Mammary epithelial cell (primary cell): ENCODE measurements at regions not wholly inside any gene's neighbourhood (a gene's known extent, or its start where the extent isn't known, plus 50 kb on each side); places are given as distances from the start of the nearest gene placed in this dataset.

ENCODE experiments used
- EZH2 ChIP-seq: IDR thresholded peaks from 2 replicates; pipeline ENCODE4 v1.6.1; 2012; ENCODE audit warnings: low read length, inconsistent platforms, borderline replicate concordance
- TF ChIP-seq, protein P1 (sequence below), 2 donors: IDR thresholded peaks in 1 of 2; conservative IDR thresholded peaks in 1 of 2; 2 replicates each; pipeline ENCODE4 v1.5.1; 2011 to 2012; ENCODE audit warnings: inconsistent platforms in 2 of 2, low read length in 2 of 2, mild to moderate bottlenecking in 2 of 2, control low read depth in 1 of 2, low read depth in 1 of 2; ENCODE audit not compliant: insufficient read depth in 1 of 2; ENCODE audit errors: extremely low read depth in 1 of 2

DNA sequence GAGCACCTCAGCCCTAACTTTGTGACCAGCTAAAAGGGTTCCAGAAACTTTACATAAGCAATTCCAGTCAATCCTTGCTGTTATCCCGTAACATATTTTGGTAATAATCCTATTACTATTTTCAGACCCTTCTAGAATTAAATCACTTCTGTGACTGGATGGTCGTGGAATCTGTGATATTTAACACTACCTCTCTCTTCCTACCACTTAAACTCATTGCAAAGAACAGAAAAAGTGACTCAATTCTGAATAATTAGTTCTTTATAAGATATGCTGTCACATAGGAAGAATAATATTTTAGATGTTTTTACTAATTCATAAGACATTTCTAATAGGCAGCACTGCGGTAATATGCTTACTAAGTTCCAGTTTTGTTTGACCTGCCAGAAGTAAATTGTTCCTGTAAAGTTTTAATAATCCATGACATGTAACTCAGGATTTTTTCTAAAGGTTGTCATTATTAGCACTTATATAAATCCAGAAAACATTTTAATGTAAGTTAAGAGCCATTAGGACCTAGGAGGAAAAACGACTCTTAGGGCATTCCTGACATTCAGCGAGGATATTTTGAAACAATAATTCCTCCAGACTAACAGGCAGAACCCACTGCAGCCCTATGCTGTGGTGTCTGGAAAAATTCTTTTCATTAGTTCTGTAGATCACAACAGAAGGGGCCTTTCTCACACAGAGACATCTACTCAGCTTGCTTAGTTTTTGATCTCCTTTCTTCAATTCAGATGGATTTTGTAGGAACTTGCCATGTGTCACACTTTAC, 113.3 kb upstream of the MBNL1 start:
- TF ChIP-seq, protein P1, sequence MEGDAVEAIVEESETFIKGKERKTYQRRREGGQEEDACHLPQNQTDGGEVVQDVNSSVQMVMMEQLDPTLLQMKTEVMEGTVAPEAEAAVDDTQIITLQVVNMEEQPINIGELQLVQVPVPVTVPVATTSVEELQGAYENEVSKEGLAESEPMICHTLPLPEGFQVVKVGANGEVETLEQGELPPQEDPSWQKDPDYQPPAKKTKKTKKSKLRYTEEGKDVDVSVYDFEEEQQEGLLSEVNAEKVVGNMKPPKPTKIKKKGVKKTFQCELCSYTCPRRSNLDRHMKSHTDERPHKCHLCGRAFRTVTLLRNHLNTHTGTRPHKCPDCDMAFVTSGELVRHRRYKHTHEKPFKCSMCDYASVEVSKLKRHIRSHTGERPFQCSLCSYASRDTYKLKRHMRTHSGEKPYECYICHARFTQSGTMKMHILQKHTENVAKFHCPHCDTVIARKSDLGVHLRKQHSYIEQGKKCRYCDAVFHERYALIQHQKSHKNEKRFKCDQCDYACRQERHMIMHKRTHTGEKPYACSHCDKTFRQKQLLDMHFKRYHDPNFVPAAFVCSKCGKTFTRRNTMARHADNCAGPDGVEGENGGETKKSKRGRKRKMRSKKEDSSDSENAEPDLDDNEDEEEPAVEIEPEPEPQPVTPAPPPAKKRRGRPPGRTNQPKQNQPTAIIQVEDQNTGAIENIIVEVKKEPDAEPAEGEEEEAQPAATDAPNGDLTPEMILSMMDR (conservative IDR thresholded peaks at IDR 0.05 in 1 of 2, IDR thresholded peaks at IDR 0.05 in 1 of 2; ENCODE audit: extremely low read depth in 1 of 2, insufficient read depth in 1 of 2, low read depth in 1 of 2, low read length in 2 of 2): no peak
- no peak for TF ChIP-seq EZH2
